ENCODE measurements at regions not wholly inside any gene's neighbourhood (a gene's known extent, or its start where the extent isn't known, plus 50 kb on each side); places are given as distances from the start of the nearest gene placed in this dataset.

- Histone ChIP-seq H3K9me3 (no peaks in the 10 kb centered on the region), H3K4me3 (no peak overlapping the region), H3K4me1 (no peaks in the 10 kb centered on the region), H3K27ac (no peak overlapping the region), H3K27me3 (ENCODE audit: insufficient read depth in 3 of 3, low read length in 2 of 3) (no peaks in the 10 kb centered on the region), H3K36me3 (ENCODE audit: insufficient read depth in 1 of 2, low read depth in 1 of 2) (no peaks in the 10 kb centered on the region)
- TF ChIP-seq CTCF (IDR thresholded peaks at IDR 0.05) = no peak
- ATAC-seq = no peak
- DNase-seq = no peak
- 97 to 100% (median 98%) methylated on average over 4 of the region's 4 CpGs for WGBS, 3 donors
- intact Hi-C loops (cut with DNase I) = no loop called here
Observed at GRCh38 chr2:128560718-128561117, 242.1 kb upstream of the HS6ST1 start.

DNA sequence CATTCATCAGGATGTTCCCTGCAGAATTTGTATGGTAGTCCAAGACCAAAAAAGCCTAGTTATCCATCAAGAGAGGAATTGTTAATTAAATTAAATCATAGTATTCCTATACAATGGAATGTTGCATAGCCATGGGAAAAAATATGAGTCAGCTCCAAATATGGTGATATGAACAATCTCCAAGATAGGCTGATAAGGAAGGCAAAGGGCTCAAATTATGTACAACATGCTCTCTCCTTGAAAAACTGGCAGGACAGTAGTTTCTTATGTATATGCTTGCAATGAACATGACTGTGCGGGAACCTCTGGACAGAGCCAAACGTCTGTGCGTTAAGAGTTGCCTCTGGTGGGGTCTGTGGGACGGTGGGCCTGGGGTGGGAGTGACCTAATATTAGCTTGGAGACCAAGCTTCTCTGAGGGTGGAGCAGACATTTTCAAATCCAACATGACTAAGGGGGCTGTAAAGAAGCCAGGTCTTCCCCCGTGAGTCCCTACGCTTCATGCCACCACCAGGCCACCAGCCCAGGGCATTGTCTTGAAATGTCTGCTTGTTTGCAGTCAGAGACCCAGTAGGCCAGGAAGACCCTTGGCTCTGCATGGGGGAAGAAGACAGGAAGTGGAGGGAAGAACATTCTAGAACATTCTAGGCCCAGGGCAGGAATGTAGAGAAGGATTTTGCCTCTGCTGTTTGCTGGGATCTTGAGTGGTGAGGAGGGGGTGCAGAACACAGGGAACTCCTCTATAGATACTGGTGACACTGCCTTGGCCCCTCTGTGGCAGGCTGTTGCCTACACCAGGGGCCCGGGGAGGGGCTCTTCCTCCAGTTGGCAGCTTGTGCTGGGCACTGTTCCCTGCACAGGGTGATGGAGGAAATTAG, 244.0 kb upstream of the HS6ST1 start:
- intact Hi-C loops (cut with DNase I) = no loop called here
- no peak overlapping the region for H3K4me3 ChIP-seq
- DNase-seq (no peak), ATAC-seq (peak in 1 of 4 donors; percentile 10)
- H3K36me3 ChIP-seq (ENCODE audit: insufficient read depth in 1 of 2, low read depth in 1 of 2) = no peaks in the 10 kb centered on the region
- H3K27me3 ChIP-seq (ENCODE audit: insufficient read depth in 3 of 3, low read length in 2 of 3) = no peaks in the 10 kb centered on the region
- no peaks in the 10 kb centered on the region for H3K4me1 ChIP-seq
- no peaks in the 10 kb centered on the region for H3K9me3 ChIP-seq
- H3K27ac ChIP-seq = no peak overlapping the region
- WGBS, 3 donors = 75 to 77% (median 76%) methylated on average over 7 of the region's 7 CpGs
- TF ChIP-seq CTCF (IDR thresholded peaks at IDR 0.05) = no peak

DNA sequence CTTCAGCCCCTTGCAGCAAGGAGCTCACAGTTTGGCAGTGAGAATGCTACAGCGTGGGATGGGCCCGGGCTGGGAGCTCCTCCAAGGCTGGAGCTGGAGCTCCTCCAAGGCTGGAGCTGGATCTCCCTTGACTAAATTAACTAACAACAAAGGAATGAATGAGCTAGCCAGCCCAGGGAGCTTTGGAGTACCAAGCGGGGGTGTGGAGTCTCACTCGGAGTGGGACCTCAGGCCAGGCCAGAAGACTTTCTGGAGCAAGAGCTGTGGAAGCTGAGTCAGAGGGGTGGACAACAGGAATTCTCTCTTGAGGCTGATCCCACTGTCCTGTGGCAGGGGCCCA, 244.7 kb upstream of the HS6ST1 start:
- H3K36me3 ChIP-seq (ENCODE audit: insufficient read depth in 1 of 2, low read depth in 1 of 2) = no peaks in the 10 kb centered on the region
- no peaks in the 10 kb centered on the region for H3K4me1 ChIP-seq
- ATAC-seq (peak; percentile 36 to 80 (median 76)), DNase-seq (peak; percentile 73 to 77)
- intact Hi-C loops (cut with DNase I) = no loop called here
- H3K27ac ChIP-seq = no peak overlapping the region
- H3K27me3 ChIP-seq (ENCODE audit: insufficient read depth in 3 of 3, low read length in 2 of 3) = no peaks in the 10 kb centered on the region
- TF ChIP-seq CTCF (IDR thresholded peaks at IDR 0.05) = no peak
- no peak overlapping the region for H3K4me3 ChIP-seq
- no peaks in the 10 kb centered on the region for H3K9me3 ChIP-seq
- 28 to 36% (median 33%) methylated on average over 4 of the region's 4 CpGs for WGBS, 3 donors

GRCh38 chr2:128564131-128564530, 245.5 kb upstream of the HS6ST1 start:
- Histone ChIP-seq H3K4me1 (no peaks in the 10 kb centered on the region), H3K9me3 (no peaks in the 10 kb centered on the region), H3K27me3 (ENCODE audit: insufficient read depth in 3 of 3, low read length in 2 of 3) (no peaks in the 10 kb centered on the region), H3K36me3 (ENCODE audit: insufficient read depth in 1 of 2, low read depth in 1 of 2) (no peaks in the 10 kb centered on the region), H3K27ac (no peak overlapping the region), H3K4me3 (no peak overlapping the region)
- intact Hi-C loops (cut with DNase I) = no loop called here
- no peak for TF ChIP-seq CTCF (IDR thresholded peaks at IDR 0.05)
- 94 to 98% (median 98%) methylated on average over 4 of the region's 4 CpGs for WGBS, 3 donors
- ATAC-seq = no peak
- no peak for DNase-seq

DNA sequence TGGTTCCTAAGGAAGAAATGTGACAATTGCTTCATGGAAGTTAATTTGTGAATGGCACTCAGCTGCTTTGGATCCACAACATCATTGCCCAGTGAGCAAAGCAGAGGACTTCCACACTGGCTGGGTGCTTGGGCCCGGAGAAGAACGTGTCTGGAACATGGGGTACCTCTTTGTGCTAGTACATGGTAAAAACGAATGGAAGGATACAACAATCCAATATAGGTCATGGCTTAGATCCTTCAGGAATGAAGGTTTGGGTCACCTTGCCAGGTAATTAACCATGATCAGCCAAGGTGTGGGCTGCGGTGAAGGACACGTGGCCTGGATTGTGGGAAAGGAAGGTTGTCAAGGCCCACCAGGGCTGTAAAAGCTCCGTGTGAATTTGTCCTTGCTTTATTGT, 245.9 kb upstream of the HS6ST1 start:
- H3K4me1 ChIP-seq = no peaks in the 10 kb centered on the region
- H3K4me3 ChIP-seq = no peak overlapping the region
- H3K27ac ChIP-seq = no peak overlapping the region
- DNase-seq (no peak), ATAC-seq (no peak)
- no peaks in the 10 kb centered on the region for H3K36me3 ChIP-seq (ENCODE audit: insufficient read depth in 1 of 2, low read depth in 1 of 2)
- TF ChIP-seq CTCF (IDR thresholded peaks at IDR 0.05) = no peak
- H3K27me3 ChIP-seq (ENCODE audit: insufficient read depth in 3 of 3, low read length in 2 of 3) = no peaks in the 10 kb centered on the region
- intact Hi-C loops (cut with DNase I) = no loop called here
- H3K9me3 ChIP-seq = no peaks in the 10 kb centered on the region
- 90 to 95% (median 93%) methylated on average over 6 of the region's 6 CpGs for WGBS, 3 donors

All from psoas muscle (tissue), 7 donors.